D721Med (cell line): ENCODE measurements at regions not wholly inside any gene's neighbourhood (a gene's known extent, or its start where the extent isn't known, plus 50 kb on each side); places are given as distances from the start of the nearest gene placed in this dataset.

ENCODE experiments used
- DNase-seq: peaks from one replicate; pipeline ENCODE4 v3.0.0; 2011; ENCODE audit warnings: low spot score; ENCODE audit not compliant: insufficient read length
- FAIRE-seq: peaks from 2 replicates; lab custom pipeline; 2011; peaks lifted over from hg19 to GRCh38; lab: Jason Lieb, UNC
- TF ChIP-seq, protein P1 (sequence below): IDR thresholded peaks from 2 replicates; pipeline ENCODE4 v1.5.1; 2012; ENCODE audit warnings: mild to moderate bottlenecking, control low read depth; ENCODE audit not compliant: insufficient read depth; ENCODE audit errors: missing control alignments

DNA sequence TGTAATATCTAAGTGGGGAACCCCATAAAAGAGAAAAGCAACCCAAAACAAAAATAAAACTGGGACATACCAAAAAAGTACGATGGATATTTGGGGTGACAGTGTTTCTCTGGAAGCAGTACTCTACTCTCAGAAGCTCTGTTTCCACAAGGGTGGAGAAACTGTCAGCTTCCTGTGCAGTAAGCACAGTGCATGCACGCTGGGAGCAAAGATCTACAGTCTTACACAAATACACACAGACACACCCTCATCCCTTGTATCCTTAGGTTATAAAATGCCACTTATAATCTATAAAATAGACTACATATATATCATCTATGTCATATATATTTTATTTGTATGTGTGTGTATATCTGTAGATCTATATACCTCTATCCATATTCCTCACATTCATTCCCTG, 225.8 kb upstream of the SOX5 start:
- TF ChIP-seq, protein P1, sequence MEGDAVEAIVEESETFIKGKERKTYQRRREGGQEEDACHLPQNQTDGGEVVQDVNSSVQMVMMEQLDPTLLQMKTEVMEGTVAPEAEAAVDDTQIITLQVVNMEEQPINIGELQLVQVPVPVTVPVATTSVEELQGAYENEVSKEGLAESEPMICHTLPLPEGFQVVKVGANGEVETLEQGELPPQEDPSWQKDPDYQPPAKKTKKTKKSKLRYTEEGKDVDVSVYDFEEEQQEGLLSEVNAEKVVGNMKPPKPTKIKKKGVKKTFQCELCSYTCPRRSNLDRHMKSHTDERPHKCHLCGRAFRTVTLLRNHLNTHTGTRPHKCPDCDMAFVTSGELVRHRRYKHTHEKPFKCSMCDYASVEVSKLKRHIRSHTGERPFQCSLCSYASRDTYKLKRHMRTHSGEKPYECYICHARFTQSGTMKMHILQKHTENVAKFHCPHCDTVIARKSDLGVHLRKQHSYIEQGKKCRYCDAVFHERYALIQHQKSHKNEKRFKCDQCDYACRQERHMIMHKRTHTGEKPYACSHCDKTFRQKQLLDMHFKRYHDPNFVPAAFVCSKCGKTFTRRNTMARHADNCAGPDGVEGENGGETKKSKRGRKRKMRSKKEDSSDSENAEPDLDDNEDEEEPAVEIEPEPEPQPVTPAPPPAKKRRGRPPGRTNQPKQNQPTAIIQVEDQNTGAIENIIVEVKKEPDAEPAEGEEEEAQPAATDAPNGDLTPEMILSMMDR: no peak

GRCh38 chr12:24173067-24173466, 223.6 kb upstream of the SOX5 start:
- FAIRE-seq (no peak), DNase-seq (no peak)
- TF ChIP-seq, protein P1: no peak

More for the DNA sequence above, 225.8 kb upstream of the SOX5 start:
- DNase-seq: no peak
- no peak for FAIRE-seq

DNA sequence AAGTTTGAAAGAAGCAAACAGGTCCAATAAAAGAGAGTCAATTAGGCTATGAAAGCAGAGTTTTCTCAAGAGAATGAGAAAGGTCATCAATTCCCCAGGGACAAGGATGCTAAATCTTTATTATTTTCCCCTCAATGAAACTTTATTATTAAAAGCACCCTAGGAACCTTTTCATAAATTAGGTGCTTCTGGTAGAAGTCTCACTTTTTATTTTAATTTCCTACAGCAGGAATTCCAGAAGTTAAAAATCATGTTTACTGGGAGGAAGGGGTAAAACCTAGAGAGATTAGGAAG, 223.2 kb upstream of the SOX5 start:
- TF ChIP-seq, protein P1: no peak
- DNase-seq (no peak), FAIRE-seq (no peak)

DNA sequence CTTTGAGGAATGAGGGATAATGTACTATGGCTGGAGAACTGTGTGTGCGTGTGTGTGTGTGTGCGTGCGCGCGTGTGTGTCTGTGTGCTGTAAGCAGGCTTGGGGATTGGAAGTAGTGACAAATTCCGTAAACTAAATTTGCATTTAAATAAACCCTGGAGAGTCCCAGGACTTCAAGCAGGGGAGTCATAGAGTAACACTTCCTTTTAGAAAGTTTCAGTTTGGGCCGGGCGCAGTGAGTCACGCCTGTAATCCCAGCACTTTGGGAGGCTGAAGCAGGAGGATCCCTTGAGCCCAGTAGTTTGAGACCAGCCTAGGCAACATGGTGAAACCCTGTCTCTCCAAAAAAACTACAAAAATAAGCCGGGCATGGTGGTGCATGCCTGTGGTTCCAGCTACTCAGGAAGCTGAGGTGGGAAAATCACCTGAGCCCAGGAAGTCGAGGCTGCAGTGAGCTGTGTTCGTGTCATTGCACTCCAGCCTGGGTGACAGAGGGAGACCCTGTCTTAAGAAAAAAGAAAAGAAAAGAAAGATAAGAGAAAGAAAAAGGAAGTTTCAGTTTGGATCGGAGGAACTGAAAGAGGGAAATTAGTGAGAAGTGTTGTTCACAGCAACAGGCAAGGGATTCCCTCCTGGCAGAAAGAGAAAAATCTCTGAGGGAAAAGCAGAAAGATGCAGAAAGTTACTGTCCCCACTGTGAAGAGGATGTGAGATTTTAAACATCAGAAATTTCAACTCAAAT, 222.7 kb upstream of the SOX5 start:
- DNase-seq: no peak
- TF ChIP-seq, protein P1: no peak
- no peak for FAIRE-seq

GRCh38 chr12:24155042-24155441, 205.6 kb upstream of the SOX5 start:
- no peak for DNase-seq
- no peak for FAIRE-seq
- TF ChIP-seq, protein P1: no peak

DNA sequence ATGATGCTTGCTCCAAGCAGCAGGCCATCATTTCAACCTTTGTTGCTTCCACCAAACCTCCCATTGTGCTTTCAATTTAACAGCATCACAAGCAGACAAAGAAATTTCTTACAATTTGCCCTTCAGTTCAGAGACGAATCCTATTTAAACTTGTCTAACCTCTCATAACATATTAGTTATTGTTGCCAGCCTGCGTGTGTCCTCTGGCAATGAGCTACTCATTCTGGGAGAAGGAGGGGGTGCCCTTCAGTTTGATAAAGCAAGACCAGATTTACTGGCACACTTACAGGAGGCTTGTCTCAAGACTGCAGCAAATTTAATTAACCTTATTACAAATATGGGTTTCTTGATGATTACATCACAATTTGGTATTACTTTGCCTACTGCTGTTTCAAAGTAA, 203.6 kb upstream of the SOX5 start:
- TF ChIP-seq, protein P1: no peak
- FAIRE-seq (no peak), DNase-seq (no peak)

DNA sequence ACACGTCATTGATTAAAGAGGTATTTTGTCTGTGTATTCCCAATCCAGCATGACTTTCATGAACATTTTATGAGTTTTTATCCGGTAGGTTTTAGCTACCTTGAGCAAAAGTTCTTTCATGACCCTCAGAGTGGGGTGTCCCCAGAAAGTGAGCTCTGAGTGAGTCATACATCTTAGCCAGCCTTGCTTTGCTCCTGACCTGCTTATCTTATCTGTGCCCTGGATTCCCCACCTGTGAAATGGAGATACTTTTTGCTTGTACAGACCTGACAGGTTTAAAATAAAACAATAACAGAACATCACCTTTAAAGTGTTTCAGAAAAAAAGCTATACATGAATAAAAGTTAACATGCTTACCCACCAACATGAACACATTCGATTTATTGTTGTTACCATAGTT, 202.8 kb upstream of the SOX5 start:
- DNase-seq (no peak), FAIRE-seq (no peak)

More for the DNA sequence above, 202.8 kb upstream of the SOX5 start:
- TF ChIP-seq, protein P1: no peak
